Astrocyte of the spinal cord (primary cell): ENCODE measurements at regions not wholly inside any gene's neighbourhood (a gene's known extent, or its start where the extent isn't known, plus 50 kb on each side); places are given as distances from the start of the nearest gene placed in this dataset.

Experiments used
- DNase-seq: peaks from one replicate; pipeline ENCODE4 v3.0.0; 2011; ENCODE audit warnings: low read depth, low spot score
- H3K4me3 ChIP-seq: 2 replicates; pipeline ENCODE4 v1.5.1; 2011; ENCODE audit warnings: low read depth, mild to moderate bottlenecking, low read length, moderate library complexity
- CTCF ChIP-seq: IDR thresholded peaks from 2 replicates; pipeline ENCODE4 v1.5.1; 2012; ENCODE audit warnings: low read depth, mild to moderate bottlenecking, low read length, inconsistent platforms
- in situ Hi-C: cut with HindIII; loops from 2 replicates; pipeline ENCODE4 v1.10.0; 2017; ENCODE audit warnings: low sequenced_read_pairs

- TF ChIP-seq CTCF: no peak
- no peak for DNase-seq
- no peak overlapping the region for H3K4me3 ChIP-seq
- in situ Hi-C loops: no loop called here
Observed at GRCh38 chr10:62895063-62895462, 78.9 kb upstream of the EGR2 start.

- in situ Hi-C loops: no loop called here
- no peak overlapping the region for H3K4me3 ChIP-seq
- no peak for TF ChIP-seq CTCF
- DNase-seq: no peak
Observed at GRCh38 chr10:62894156-62894555, 78.0 kb upstream of the EGR2 start.

- H3K4me3 ChIP-seq: no peak overlapping the region
- DNase-seq: no peak
- TF ChIP-seq CTCF: no peak
- in situ Hi-C loops: no loop called here
Observed at GRCh38 chr10:62893036-62893435, 76.9 kb upstream of the EGR2 start.

GRCh38 chr10:62890395-62890794 is 74.2 kb upstream of the EGR2 start:
- in situ Hi-C loops: no loop called here
- DNase-seq: no peak
- no peak overlapping the region for H3K4me3 ChIP-seq
- TF ChIP-seq CTCF: no peak

- in situ Hi-C loops: no loop called here
- DNase-seq: no peak
- TF ChIP-seq CTCF: no peak
- H3K4me3 ChIP-seq: no peak overlapping the region
Observed at GRCh38 chr10:62887642-62888041, 71.5 kb upstream of the EGR2 start.

- no peak overlapping the region for H3K4me3 ChIP-seq
- peak; percentile 54 for DNase-seq
- no peak for TF ChIP-seq CTCF
- in situ Hi-C loops: no loop called here
Observed at GRCh38 chr10:62885684-62886461, 69.7 kb upstream of the EGR2 start.

- DNase-seq: no peak
- in situ Hi-C loops: no loop called here
- no peak for TF ChIP-seq CTCF
- no peak overlapping the region for H3K4me3 ChIP-seq
Observed at GRCh38 chr10:62880162-62880561, 64.0 kb upstream of the EGR2 start.
